GM19035 (cell line): ENCODE measurements at regions not wholly inside any gene's neighbourhood (a gene's known extent, or its start where the extent isn't known, plus 50 kb on each side); places are given as distances from the start of the nearest gene placed in this dataset.
"Not testable (repeated sequence)": the region's sequence is repeated elsewhere in the genome, so short reads cannot be mapped to it uniquely, and the experiment has no call there.

Experiments used
- ATAC-seq: cut with Tn5 transposase; IDR thresholded peaks from one replicate; pipeline ENCODE4 v1.9.1; 2021; ENCODE audit not compliant: unreplicated experiment

DNA sequence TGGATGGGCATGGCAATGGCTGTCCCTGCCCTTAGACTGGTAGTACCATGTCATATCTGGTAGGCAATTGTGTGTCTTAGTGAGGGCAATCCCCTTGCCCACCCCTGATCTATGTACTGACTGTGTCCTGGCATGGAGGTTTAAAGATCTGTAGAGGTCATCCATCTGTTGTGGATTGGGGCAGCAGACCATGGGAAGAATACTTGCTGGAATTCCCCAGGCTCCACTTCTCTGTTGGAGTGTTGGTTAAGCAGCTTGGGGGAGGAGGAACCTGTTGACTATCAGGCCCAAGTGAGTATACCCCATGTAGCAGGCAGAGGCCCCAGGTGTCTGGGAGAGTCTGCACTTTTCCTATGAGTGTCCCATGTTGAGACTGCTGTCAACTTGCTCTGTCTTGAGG, 246.7 kb upstream of the DIPK2B start:
- no peak for ATAC-seq

DNA sequence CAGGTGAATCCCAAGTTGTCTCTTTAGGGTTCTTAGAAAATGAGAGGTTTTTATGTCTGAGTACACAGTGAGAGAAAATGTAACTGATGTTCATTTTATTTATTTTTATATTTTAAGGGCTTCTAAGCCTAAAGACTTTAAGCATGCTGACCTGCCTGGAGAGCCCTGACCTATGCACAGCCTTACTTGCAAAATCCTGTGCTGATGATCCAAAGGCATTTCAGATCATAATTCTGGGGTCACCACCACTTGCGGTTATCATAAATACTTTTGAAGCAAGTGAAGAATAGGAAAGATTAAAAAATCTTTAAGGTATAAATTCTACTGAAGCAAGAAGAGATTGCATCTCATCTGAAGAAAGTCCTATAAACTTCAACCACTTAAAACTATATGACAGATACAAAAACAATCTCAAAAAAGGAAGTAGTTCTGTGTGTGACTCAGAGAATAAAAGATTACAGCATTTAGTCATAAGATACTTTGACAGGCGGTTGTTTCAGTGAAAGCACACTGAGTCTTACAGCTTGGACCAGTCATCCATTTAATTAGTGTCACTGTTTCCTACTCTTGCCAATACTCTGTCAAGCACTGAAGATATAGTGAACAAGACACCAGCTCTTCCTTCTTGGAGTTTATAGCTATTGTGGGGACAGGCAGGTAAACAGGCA, 245.2 kb upstream of the DIPK2B start:
- no peak for ATAC-seq

DNA sequence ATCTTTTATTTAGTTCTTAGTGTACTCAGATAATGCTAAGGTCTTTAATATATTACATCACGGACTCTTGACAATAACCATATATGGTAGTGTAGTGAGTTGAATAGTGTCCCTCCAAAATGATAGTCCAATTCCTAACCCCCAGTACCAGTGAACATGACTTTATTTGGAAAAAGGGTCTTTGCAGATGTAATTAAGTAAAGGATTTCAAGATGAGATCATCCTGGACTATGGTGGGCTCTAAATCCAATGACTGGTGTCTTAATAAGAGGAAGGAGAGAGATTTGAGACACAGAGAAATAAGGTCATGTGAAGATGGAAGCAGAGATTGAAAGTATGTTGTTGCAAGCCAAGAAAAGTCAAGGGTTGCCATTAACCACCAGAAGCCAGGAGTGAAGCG, 236.5 kb upstream of the DIPK2B start:
- ATAC-seq: no peak

DNA sequence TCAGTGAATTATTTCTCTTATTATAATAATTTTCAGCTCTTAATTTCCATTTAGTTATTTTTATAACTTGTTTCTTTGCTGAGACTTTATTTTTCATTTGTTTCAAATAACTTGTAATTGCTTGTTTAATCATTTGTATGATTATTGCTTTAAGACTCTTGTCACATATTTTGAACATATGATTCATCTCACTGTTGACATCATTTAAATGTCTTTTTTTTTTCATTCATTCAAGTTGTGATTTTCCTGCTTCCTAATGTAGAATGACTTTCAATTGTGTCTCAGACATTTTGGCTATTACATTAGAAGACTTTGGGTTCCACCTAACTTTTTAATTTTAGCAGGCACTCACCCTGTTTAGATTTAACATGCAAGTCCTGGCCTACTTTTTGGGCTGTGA, 234.8 kb upstream of the DIPK2B start:
- no peak for ATAC-seq

DNA sequence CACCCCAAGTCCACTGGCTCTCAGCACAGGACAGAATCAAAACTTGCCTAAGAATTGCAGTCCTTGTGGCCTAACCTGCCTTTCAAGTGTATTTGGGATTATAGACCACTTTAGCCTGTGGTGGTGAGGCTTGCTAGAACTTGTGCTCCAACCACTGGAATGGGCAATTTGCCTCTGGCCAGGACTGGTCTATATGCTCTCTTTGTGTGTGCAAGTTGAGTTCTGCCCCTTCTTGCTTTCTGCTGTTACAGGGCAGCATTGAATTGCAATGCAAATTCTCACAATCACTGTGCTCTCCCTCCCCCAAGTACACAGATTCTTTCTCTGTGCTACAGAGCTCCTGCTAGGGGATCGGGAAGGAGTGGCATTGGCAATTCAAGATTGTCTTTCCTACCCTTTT, 233.6 kb upstream of the DIPK2B start:
- no peak for ATAC-seq

DNA sequence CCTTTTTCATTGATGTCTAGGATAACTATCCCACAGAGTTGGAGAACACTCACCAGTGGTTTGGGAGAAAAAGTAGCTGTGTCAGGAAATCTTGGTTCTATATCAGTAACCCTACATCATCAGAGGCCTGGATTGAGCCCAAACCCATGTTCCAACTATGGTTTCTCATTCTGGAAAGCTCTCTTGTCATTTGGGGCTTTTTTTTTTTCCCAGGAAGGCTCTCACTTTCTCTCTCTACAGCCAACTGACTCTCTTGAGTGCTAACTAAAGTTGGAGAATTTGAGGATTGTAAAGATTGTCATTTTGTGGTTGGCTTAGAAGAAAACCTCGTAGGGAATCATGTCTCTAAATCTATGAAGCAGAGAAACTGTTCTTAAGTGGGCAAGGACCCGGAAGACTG, 228.2 kb upstream of the DIPK2B start:
- no peak for ATAC-seq

DNA sequence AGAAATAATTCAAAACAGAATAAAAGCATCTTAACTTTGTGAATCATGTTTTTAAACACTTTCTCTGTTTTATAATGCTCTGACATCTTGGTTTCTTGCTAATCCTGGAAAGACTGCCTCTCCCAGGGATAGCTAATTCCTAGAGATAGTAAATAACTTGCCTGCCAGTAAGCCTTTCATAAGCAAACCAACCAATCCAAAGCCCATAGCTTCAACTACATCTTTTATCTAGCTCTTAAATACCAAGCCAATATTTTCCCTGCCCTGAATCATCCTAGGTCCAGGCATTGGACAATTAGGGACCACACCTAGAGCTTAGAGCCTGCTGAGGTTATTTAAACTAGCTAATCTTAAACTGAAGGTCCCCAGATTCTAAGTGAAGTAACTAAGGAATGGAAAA, 223.7 kb upstream of the DIPK2B start:
- no peak for ATAC-seq

DNA sequence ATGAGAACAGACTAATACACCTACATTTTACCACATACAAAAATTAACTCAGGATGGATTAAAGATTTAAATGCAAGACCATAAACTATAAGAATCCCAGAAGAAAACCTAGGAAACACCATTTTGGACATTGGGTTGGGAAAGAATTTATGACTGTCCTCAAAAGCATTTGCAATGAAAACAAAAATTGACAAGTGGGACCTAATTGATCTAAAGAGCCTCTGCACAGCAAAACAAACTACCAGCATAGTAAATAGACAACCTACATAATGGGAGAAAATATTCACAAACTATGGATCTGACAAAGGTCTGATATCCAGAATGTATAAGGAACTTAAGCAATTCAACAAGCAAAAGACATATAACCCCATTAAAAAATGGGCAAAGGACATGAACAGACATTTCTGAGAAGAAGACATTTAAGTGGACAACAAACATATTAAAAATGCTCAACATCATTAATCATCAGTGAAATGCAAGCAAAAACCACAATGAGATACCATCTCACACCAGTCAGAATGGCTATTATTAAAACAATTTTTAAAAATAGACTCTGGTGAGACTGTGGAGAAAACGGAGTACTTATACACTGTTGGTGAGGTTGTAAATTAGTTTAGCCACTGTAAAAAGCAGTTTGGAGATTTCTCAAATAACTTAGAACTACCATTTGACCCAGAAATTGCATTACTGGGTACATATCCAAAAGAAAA, 221.7 kb upstream of the DIPK2B start:
- ATAC-seq: no peak

DNA sequence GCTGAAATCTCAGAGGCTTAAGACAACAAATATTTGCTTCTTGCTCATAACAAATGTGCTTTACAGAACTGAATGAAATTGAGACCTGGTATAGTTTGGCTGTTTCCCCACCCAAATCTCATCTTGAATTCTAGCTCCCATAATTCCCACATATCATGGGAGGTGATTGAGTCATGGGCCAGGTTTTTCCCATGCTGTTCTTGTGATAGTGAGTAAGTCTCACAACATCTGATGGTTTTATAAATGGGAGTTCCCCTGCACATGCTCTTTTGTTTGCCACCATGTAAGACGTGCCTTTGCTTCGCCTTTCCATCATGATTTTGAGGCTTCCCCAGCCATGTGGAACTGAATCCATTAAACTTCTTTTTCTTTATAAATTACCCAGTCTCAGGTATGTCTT, 221.1 kb upstream of the DIPK2B start:
- no peak for ATAC-seq

DNA sequence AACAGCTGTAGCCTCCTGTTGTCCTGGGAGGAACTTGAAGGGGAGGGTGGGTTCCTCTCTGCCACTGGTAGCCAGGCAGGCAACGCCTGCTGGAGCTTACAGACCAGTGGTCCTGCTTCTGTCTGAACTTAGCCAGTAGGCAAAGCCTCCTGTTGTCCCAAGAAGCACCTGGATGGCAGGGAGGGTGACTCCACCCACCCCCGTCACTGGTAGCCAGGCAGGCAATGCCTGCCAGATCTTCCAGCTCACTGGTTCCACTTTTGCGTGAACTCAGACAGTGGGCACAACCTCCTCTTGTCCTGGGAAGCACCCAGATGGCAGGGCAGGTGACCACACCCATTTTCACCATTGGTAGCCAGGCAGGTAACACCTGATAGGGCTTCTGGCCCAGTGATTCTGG, 203.5 kb upstream of the DIPK2B start:
- ATAC-seq: no peak

DNA sequence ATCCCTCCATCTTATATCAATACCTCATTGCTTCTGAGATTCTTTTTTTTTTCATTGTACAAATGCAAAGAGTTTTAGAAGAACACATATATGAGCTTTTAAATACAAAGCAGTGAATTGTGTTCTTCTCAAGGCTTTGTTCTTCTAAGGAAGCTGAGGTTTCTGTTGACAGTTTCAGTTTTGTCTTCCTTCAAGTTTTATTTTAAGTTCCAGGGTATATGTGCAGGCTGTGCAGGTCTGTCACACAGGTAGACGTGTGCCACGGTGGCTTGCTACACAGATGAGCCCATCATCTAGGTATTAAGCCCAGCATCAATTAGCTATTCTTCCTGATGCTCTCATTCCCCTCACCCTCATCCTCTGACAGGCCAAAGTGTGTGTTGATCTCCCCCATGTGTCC, 201.2 kb upstream of the DIPK2B start:
- no peak for ATAC-seq

DNA sequence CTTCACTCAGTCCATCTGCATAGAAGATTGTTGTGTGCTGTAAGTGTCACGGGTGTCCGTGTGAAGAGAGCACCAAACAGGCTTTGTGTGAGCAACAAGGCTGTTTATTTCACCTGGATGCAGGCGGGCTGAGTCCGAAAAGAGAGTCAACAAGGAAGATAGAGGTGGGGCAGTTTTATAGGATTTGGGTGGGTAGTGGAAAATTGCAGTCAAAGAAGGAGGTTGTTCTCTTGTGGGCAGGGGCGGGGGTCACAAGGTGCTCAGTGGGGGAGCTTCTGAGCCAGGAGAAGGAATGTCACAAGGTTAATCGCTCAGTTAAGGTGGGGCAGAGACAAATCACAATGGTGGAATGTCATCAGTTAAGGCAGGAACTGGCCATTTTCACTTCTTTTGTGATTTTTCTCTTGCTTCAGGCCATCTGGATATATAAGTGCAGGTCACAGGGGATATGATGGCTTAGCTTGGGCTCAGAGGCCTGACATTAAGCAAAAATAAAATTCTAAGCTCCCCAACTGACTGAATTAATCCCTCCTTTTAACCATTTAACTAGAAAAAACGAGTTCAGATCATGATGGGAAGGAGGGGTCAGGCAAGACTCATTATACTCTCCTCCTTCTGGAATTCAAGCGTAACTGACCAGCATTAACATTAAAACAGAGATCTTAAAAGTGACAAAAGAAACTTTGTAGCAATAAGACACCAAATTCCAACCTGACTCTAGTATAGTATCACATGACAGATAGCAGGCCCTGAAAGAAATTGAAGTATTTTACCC, 200.5 kb upstream of the DIPK2B start:
- not testable (repeated sequence) for ATAC-seq

DNA sequence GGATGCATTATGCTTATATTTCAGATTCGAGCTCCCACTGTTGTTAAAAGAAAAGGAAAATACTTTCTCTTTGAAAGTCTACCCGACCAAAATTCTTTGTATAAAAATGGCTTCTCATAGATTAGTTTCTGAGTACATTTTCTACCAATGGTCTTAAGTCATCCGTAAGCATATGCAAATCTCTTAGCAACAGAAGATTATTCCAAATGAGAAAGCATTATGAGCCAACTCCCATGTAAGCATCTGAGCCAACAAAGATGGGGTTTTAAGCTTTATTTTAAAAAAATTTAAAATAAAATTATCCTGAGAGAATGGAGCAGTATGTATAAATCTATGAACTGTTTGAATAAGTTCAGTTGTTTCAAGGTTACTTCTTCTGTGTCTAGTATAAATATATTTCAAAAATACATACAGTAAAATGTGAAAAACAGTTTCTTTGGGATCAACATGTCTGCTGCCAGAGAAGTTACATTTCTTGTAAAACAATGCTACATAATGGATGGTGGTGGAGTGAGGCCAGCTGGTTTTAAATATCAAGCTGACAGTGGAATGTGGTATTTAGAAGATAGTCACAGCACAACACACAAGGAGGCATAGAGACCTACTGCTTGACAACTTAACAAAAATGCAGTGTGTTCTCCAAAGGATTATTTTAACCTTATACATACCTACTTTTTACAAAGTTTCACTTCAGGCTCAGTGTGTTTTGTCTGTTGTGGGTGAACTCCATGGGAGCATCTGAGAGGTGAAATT, 199.5 kb upstream of the DIPK2B start:
- no peak for ATAC-seq

DNA sequence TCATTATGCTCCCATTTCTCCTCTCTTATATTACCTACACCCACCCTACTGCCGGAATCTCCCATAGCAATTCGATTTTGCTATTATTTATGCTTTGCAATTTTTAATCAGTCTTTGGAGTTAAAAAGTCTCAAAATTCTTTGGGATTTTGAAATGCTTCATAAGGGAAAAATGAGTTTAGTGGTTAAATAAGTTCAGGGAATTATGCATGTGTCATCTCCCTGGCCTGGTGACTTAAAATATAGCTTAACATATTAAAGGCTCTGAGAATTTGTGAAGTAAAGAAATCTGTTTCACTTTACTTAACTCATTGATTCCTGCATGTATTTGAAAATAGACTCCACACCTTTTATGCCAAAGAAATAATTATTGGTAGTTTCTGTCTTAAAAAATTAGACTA, 185.1 kb upstream of the DIPK2B start:
- no peak for ATAC-seq

DNA sequence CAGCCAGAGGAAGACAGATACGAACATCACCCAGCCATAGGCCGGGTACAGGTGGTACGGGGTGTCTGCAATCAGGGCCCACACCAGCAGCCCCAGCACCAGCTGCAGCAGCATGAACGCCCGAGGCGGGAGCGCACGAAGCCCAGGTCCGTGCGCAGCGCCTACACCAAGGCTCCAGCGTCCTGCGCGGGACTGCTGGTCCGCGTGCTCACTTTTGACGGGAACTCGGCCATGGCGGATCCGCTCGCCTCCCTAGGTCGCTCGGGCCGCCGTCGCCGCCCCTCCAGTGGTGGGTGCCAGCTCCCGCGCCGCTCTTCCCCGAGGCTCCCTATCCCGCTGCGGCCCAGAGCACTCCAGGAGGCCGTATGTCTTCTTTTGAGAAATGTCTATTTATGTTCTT, 181.2 kb upstream of the DIPK2B start:
- no peak for ATAC-seq

DNA sequence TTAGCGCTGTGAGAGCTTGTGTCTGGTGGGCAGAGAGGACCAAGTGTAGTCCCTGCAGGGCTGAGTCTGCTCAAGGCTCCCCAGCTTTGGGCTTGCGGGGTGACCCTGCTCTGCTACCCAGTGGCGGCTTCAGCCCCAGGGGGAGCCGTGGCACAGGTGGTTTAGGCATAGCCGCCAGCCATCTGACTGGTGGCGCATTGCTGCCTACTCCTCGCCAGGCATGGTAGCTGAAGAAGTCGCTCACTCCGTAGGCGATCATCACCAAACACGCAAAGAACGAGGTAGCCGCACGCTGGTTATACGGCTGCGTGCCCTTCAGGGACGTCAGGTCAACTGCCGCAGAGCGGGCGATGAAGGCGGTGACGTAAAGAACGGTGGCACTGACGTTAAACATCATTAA, 180.7 kb upstream of the DIPK2B start:
- ATAC-seq: no peak

DNA sequence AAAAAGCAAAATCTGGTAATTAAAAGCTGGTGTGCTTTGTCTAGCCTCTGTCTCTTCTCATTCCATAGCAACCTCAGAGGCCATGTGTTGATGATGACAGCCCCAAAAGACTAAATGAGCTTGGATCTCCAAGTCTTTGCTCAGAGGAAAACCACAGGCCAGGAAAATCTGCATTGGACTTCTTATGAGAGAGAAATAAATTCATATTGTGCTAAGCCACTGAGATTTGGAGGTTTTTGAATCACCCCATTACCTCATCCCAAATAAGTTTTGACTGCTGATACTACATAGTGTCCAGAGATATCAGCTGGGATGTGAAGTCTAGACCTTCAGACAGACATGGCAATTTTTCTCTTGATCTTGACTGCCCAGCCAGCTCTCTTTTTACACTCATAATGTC, 178.6 kb upstream of the DIPK2B start:
- ATAC-seq: no peak

DNA sequence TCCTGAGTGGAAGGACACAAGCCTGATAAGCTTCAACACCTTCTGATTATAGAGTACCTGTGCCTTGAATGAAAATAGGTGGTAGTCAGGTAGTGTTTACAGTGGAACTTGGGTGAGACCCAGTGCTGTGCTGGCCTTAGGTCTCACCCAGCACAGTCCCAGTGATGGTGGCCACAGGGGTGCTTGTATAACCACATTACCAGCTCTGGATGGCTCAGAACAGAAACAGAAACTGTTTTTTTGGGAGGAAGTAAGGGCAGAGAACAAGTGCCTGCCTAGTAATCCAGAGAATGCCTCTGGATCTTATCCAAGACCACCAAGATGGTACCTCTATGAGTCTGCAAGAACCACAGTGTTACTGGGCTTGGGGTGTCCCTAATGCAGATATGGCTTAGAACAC, 171.5 kb upstream of the DIPK2B start:
- no peak for ATAC-seq

DNA sequence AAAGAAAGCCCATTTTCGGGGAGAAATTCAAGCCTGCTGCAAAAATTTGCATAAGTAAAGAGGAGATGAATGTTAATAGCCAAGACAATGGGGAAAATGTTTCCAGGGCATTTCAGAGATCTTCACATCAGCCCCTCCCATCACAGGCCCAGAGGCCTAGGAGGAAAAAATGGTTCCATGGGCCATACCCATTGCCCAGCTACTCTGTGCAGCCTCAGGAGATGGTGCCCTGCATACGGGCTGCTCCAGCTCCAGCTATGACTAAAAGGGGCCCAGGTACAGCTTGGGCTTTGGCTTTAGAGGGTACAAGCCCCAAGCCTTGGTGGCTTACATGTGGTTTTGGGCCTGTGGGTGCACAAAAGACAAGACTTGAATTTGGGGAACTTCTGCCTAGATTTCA, 168.0 kb upstream of the DIPK2B start:
- ATAC-seq: no peak

DNA sequence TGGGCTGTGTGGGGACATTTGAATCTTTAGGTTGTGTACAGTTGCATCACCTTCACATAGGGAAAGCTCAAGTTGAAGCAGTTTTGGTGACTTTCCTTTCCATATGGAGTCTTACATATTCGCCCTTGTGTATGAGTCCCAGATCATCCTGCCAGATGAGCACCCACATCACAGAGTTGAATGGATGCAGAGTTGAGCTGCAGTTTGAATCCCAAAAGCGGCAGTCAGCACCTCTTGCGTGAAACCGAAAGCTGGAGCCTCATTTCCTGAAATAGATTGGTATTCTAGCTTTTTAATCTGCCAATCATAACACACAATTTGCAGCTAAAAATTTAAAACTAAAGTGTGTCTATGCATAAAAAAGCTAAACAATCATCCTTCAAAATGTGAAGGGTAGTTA, 162.9 kb upstream of the DIPK2B start:
- ATAC-seq: no peak

DNA sequence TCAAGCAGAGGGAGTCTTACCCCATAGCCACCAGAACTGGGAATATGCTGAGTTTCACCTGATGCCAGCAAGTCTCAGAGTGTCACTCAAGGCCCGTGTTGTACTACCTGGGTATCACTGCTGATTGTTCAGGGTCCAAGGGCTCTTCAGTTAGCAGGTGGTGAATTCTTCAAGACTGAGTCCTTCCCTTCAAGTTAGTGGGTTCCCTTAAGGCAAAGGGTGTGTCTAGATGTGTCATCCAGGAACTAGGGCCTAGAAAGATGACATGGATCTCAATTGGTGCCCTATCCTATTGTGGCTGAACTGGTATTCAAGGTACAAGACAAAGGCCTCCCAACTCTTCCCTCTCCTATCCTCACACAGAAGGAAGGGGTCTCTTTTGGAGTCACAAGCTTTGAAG, 159.9 kb upstream of the DIPK2B start:
- no peak for ATAC-seq

DNA sequence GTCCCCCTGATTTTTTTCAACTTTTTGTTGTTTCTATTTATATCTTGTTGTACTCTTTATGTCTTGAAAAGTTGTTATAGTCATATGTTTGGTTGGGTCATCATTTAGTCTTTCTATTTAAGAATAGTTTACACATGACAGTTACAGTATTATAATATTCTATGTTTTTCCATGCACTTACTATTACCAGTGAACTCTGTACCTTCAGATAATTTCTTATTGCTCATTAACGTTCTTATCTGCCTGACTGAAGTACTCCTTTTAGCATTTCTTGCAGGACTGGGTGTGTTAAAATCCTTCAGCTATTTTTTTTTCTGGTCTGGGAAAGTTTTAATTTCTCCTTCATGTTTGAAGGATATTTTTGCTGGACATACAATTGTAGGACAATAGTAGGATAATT, 157.7 kb upstream of the DIPK2B start:
- no peak for ATAC-seq
